Neural progenitor cell (in vitro differentiated cells): ENCODE measurements at regions not wholly inside any gene's neighbourhood (a gene's known extent, or its start where the extent isn't known, plus 50 kb on each side); places are given as distances from the start of the nearest gene placed in this dataset.

Source experiments
- CTCF ChIP-seq: fragments of 200-600 bp; sonication (generic); IDR thresholded peaks from 2 replicates; pipeline ENCODE4 v1.5.1; 2017; ENCODE audit warnings: antibody characterized with exemption, mild to moderate bottlenecking
- EZH2 ChIP-seq: fragments of 200-600 bp; sonication (generic); IDR thresholded peaks from 2 replicates; pipeline ENCODE4 v1.6.1; 2017; ENCODE audit warnings: antibody characterized with exemption, mild to moderate bottlenecking, moderate library complexity
- EZH2phosphoT487 ChIP-seq: fragments of 200-600 bp; sonication (generic); IDR thresholded peaks from 2 replicates; pipeline ENCODE4 v1.6.1; 2017; ENCODE audit warnings: antibody characterized with exemption

GRCh38 chr11:32034680-32035079 lies 56.2 kb upstream of the RCN1 start:
- no peak for TF ChIP-seq CTCF
- TF ChIP-seq EZH2phosphoT487: no peak
- TF ChIP-seq EZH2: no peak
